ENCODE measurements at regions not wholly inside any gene's neighbourhood (a gene's known extent, or its start where the extent isn't known, plus 50 kb on each side); places are given as distances from the start of the nearest gene placed in this dataset.

- DNase-seq (no peak), ATAC-seq (ENCODE audit: low read depth) (no peak)
- TF ChIP-seq CTCF (IDR thresholded peaks at IDR 0.05): no peak
- H3K9me3 Mint-ChIP-seq: peaks cover 2% of the 10 kb centered on the region
- H3K4me1 Mint-ChIP-seq: no peaks in the 10 kb centered on the region
- no peak overlapping the region for H3K27ac Mint-ChIP-seq
- no peaks in the 10 kb centered on the region for H3K27me3 Mint-ChIP-seq
- intact Hi-C loops (cut with micrococcal nuclease): no loop called here
- ChIA-PET CTCF (no interaction called here), POLR2A (no interaction called here)
- H3K4me3 Mint-ChIP-seq: no peak overlapping the region
- H3K36me3 Mint-ChIP-seq (ENCODE audit: low read depth): no peaks in the 10 kb centered on the region
Measured at GRCh38 chr5:98128271-98128670, 645.2 kb upstream of the RGMB start.

GRCh38 chr5:98128846-98129245, 644.6 kb upstream of the RGMB start:
- ATAC-seq (ENCODE audit: low read depth) (no peak), DNase-seq (no peak)
- no peaks in the 10 kb centered on the region for H3K36me3 Mint-ChIP-seq (ENCODE audit: low read depth)
- H3K4me3 Mint-ChIP-seq: no peak overlapping the region
- H3K4me1 Mint-ChIP-seq: no peaks in the 10 kb centered on the region
- intact Hi-C loops (cut with micrococcal nuclease): no loop called here
- no peak for TF ChIP-seq CTCF (IDR thresholded peaks at IDR 0.05)
- H3K27ac Mint-ChIP-seq: no peak overlapping the region
- ChIA-PET POLR2A (no interaction called here), CTCF (no interaction called here)
- no peaks in the 10 kb centered on the region for H3K27me3 Mint-ChIP-seq
- peaks cover 2% of the 10 kb centered on the region for H3K9me3 Mint-ChIP-seq

- no peak for TF ChIP-seq CTCF (IDR thresholded peaks at IDR 0.05)
- POLR2A ChIA-PET: no interaction called here
- DNase-seq (no peak), ATAC-seq (ENCODE audit: low read depth) (no peak)
- H3K27ac Mint-ChIP-seq: no peak overlapping the region
- no peak overlapping the region for H3K4me3 Mint-ChIP-seq
- no peaks in the 10 kb centered on the region for H3K27me3 Mint-ChIP-seq
- H3K9me3 Mint-ChIP-seq: peaks cover 2% of the 10 kb centered on the region
- intact Hi-C loops (cut with micrococcal nuclease): no loop called here
- H3K36me3 Mint-ChIP-seq (ENCODE audit: low read depth): no peaks in the 10 kb centered on the region
- CTCF ChIA-PET: no interaction called here
- no peaks in the 10 kb centered on the region for H3K4me1 Mint-ChIP-seq
Measured at GRCh38 chr5:98130261-98131035, 643.0 kb upstream of the RGMB start.

GRCh38 chr5:98144116-98144515, 629.3 kb upstream of the RGMB start:
- Mint-ChIP-seq H3K27ac (no peak overlapping the region), H3K4me1 (no peaks in the 10 kb centered on the region), H3K36me3 (ENCODE audit: low read depth) (no peaks in the 10 kb centered on the region), H3K27me3 (no peaks in the 10 kb centered on the region), H3K4me3 (no peak overlapping the region), H3K9me3 (no peaks in the 10 kb centered on the region)
- TF ChIP-seq CTCF (IDR thresholded peaks at IDR 0.05): no peak
- intact Hi-C loops (cut with micrococcal nuclease): no loop called here
- no peak for ATAC-seq (ENCODE audit: low read depth)
- DNase-seq: no peak
- POLR2A ChIA-PET: no interaction called here
- CTCF ChIA-PET: no interaction called here

- no peak overlapping the region for H3K4me3 Mint-ChIP-seq
- DNase-seq (no peak), ATAC-seq (ENCODE audit: low read depth) (no peak)
- POLR2A ChIA-PET: no interaction called here
- H3K9me3 Mint-ChIP-seq: no peaks in the 10 kb centered on the region
- CTCF ChIA-PET: no interaction called here
- intact Hi-C loops (cut with micrococcal nuclease): no loop called here
- H3K4me1 Mint-ChIP-seq: no peaks in the 10 kb centered on the region
- no peak overlapping the region for H3K27ac Mint-ChIP-seq
- TF ChIP-seq CTCF (IDR thresholded peaks at IDR 0.05): no peak
- H3K36me3 Mint-ChIP-seq (ENCODE audit: low read depth): no peaks in the 10 kb centered on the region
- no peaks in the 10 kb centered on the region for H3K27me3 Mint-ChIP-seq
Measured at GRCh38 chr5:98144710-98145109, 628.8 kb upstream of the RGMB start.

Measured in activated B cell treated with CpG ODN at 0.5 μM for 24 hours (primary cell).